SKM-1 treated with dmso at 0.1 percent for 144 hours (cell line): ENCODE measurements at regions not wholly inside any gene's neighbourhood (a gene's known extent, or its start where the extent isn't known, plus 50 kb on each side); places are given as distances from the start of the nearest gene placed in this dataset.
A peak's percentile ranks its signal among the peaks of the same experiment; 100 is the strongest.
"Not testable (repeated sequence)": the region's sequence is repeated elsewhere in the genome, so short reads cannot be mapped to it uniquely, and the experiment has no call there.

Experiments used
- DNase-seq: peaks from one replicate; lab custom pipeline; 2025; ENCODE audit not compliant: unreplicated experiment; lab: John Stamatoyannopoulos, UW

DNA sequence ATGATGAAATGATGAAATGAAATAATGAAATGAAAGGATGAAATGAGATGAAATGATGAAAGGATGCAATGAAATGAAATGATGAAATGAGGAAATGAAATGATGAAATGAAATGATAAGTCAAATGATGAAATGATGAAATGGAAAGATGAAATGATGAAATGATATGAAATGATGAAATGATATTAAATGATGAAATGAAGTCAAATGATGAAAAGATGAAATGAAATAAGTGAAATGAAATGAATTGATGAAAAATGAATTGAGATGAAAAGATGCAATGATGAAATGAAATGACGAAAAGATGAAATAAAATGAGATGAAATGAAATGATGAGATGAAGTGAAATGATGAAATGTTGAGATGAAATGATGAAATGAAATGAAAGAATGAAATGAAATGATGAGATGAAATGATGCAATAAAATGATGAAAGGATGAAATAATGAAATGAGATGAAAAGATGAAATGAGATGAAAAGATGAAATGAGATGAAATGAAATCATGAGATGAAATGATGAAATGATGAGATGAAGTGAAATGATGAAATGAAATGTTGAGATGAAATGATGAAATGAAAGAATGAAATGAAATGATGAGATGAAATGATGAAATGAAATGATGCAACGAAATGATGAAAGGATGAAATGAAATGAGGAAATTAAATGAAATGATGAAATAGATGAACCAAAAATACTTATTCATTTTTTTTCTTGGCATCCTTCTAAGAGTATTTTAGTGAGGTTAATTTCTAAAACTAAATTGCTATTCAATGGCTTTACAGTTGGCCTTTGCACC, 139.8 kb upstream of the ERV3-1 start:
- DNase-seq: not testable (repeated sequence)

GRCh38 chr7:65145710-65146109, 139.2 kb upstream of the ERV3-1 start:
- not testable (repeated sequence) for DNase-seq

DNA sequence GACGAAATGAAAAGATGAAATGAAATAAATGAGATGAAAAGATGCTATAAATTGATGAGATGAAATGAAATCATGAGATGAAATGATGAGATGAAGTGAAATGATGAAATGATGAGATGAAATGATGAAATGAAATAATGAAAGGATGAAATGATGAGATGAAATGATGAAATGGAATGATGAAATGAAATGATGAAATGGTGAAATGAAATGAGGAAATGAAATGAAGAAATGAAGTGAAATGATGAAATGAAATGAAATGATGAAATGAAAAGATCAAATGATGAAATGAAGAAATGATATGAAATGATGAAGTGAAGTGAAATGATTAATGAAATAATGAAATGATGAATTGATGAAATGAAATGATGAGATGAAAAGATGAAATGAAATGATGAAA, 138.5 kb upstream of the ERV3-1 start:
- not testable (repeated sequence) for DNase-seq

GRCh38 chr7:65144557-65144956, 138.1 kb upstream of the ERV3-1 start:
- not testable (repeated sequence) for DNase-seq

DNA sequence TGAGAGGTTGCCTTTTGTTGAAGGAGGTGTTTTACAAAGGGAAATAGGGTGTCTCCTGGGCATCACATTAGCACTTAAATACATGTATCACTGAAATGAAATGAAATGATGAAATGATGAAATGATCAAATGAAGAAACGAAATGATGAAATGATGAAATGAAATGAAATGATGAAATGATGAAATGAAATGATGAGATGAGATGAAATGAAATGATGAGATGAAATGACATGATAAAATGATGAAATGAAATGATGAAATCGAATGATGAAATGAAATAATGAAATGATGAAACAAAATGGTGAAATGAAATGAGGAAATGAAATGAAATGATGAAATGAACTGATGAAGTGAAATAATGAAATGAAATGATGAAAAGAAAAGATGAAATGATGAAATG, 137.6 kb upstream of the ERV3-1 start:
- not testable (repeated sequence) for DNase-seq

DNA sequence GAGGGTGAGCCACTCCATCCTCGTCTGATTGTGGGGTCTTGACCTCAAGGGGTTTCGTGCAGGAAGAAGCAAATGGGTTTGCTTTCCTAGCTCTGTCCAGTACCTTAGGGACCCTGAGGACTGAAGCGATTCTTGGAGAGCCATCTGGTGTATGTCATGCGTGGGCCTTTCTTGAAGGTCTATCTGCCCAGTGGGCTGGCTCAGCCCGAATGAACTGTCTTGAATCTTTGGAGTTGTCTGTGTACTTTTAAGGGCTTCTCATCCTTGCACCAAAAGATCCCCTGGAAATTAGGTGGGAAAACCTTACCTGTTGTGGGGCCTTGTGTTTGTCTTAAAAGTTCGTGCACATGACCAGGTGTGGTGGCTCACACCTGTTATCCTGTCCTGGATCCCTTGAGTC, 135.4 kb upstream of the ERV3-1 start:
- DNase-seq: not testable (repeated sequence)

DNA sequence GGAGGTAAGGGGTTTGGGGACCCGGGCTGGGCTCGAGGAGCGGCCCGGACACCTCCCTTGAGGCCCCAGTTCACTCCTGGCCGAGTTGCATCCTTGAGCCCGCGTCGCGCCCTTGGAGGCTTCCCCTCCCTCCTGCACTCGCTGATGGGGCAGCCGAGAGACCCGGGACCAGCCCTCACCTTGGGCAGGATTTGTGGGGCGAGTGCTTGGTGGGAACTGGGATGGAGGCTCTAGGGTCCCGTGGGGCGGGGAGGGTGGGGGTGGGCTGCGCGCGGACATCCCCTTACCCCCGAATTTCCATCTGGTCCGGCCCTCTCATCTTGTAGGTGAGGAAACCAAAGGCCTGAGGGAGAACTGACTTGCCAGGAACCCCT, 134.9 kb upstream of the ERV3-1 start:
- DNase-seq: not testable (repeated sequence)

GRCh38 chr7:65140543-65141404, 134.3 kb upstream of the ERV3-1 start:
- DNase-seq: not testable (repeated sequence)

DNA sequence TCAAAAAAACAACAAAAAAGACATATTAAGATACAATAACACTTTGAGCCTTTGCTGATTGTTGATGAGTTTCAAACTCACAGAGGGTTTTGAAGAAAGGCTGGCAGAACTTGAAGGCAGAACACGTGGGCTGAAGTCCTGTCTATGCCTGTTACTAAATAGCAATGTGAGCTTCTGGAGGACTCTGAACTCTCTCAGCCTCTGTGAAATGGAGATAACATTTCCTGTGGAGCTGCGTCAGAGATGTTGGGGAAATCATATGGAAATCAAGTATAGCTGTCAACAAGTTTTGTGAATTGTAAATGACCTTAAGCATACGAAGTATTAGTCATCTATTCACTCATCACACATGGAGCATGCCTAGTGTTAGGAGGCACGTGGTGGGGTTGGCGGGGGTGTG, 130.4 kb upstream of the ERV3-1 start:
- not testable (repeated sequence) for DNase-seq

DNA sequence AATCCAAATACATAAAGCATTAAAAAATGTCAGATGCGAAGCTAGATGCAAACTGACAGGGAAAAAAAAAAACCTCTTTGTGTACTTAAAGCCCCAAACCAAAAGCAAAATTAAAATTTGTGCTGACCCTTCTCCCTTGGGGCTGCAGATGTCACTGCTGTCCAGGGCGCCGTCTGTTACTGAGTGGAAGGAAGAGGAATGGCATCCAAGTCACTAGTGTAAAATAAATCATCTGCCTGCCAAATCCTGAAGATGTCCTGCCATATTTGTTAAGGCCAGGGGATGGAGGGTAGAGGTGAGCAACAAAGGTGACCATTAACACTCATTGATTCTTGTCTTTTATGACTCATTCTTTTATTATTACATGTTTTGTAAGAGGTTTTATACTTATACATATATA, 126.6 kb upstream of the ERV3-1 start:
- DNase-seq: not testable (repeated sequence)

- DNase-seq: not testable (repeated sequence)
Observed at GRCh38 chr7:65132256-65132655, 125.8 kb upstream of the ERV3-1 start.

- not testable (repeated sequence) for DNase-seq
Observed at GRCh38 chr7:65127364-65127763, 120.9 kb upstream of the ERV3-1 start.

- not testable (repeated sequence) for DNase-seq
Observed at GRCh38 chr7:65124600-65124999, 118.1 kb upstream of the ERV3-1 start.

DNA sequence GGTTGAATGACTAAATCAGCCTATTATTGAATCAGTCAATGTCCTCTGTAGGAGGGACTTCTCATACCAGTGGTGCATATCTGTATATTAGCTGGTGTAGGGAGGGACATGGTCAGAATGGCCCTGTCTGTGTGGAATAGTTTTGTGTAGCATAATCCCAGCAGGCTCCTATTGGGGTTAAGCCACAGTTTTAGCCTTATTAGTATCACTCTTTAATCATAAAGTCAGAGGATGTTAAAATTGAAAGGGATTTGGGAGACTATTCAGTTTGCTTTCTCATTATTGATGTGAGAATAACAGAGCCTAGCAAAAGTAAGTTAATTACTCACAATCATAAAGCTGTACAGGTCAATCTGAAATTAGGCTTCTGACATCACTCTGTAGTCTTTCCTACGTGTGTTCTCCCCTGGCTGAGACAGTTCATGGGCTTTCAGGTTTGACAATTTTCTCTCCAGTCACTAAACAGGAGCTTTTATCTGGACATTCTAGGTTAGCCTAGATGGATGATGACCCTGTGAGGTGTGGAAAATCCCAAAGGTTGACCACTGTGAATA, 99.2 kb upstream of the ERV3-1 start:
- not testable (repeated sequence) for DNase-seq

- not testable (repeated sequence) for DNase-seq
Observed at GRCh38 chr7:65100499-65100898, 94.0 kb upstream of the ERV3-1 start.

- DNase-seq: not testable (repeated sequence)
Observed at GRCh38 chr7:65081669-65082055, 75.2 kb upstream of the ERV3-1 start.

DNA sequence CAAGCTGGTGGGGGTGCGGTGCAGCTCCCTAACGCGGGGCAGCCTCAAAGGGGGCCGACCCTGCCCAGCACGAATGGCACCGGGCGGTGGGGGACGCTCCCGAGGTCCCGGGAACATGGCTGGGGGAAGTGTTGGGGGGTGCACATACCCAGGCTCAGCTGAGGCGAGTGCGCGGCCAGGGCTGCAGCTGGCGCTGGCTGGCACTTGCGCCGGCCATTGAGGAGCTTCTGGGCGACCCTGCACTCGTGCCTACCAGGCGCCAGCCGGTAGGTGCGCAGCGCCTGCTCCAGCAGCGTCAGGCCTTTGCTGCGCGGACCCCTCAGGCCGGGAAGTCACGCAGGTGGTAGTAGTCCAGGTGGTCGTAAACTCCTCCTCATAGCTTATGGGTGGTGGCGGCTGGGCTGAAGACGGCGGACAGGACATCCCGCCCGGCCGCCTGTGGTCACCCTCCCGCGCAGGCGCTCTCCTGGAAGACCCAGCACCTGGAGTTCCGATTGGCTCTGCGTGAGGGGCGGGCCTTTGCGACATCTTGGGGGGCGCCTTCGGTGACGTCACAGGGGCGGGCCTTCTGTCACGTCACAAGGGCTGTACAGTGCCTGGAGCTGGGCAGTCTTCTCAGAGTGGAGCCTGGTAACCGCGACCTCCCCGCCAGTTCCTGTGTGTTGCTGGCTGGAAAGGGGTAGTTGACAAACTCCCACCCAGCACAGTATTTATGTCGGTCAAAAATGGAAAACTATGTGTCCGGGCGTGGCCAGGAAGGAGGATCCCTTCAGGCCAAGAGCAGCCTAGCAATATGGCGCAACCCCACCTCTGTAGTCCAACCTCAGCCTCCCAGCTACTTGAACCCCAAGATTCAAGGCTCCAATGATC, 74.5 kb upstream of the ERV3-1 start:
- DNase-seq: peak; percentile 58

DNA sequence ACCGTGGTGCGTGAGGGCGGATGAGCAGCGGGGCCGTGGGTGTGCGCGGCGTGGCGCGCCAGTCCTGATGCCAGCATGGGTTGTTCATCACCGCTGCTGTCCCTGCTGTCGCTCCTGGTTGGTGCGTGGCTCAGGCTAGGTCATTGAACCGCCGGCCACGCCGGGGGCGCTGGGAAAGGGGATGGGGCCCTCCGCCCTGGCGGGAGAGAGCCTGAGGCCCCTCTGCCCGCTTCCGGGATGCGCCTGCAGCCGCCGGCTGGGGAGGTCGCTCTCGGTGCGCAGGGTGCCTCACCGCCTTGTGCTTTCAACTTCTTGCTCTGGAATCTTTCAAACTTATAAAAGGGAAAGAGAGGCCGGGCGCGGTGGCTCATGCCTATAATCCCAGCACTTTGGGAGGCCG, 68.5 kb upstream of the ERV3-1 start:
- DNase-seq: not testable (repeated sequence)

- not testable (repeated sequence) for DNase-seq
Observed at GRCh38 chr7:65073160-65073559, 66.7 kb upstream of the ERV3-1 start.

DNA sequence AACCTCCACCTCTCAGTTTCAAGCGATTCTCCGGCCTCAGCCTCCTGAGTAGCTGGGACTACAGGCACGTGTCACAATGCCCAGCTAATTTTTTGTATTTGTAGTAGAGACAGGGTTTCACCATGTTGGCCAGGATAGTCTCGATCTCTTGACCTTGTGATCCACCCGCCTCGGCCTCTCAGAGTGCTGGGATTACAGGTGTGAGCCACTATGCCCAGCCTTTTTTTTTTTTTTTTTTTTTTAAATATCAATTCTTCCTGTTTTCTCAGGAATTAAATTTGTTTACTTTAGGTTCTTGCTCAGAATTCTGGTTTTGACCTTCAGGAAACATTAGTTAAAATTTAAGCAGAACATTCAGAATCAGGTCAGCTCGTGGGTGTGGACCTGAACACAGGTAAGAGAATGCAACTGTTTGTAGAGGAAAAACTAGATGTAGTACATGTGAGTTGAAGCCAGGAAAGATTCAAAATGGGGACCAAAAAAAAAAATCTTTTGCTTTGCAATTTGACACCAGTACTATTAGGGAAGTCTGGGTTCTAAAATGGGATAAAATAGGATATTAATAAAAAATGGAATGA, 65.5 kb upstream of the ERV3-1 start:
- not testable (repeated sequence) for DNase-seq
